Caco-2 (cell line): ENCODE measurements at regions not wholly inside any gene's neighbourhood (a gene's known extent, or its start where the extent isn't known, plus 50 kb on each side); places are given as distances from the start of the nearest gene placed in this dataset.
"Not testable (repeated sequence)": the region's sequence is repeated elsewhere in the genome, so short reads cannot be mapped to it uniquely, and the experiment has no call there.

Experiments
- BruUV-seq: library from RNA; stranded (reverse); fragments of 400-500 nt; replicated peaks from 2 replicates; lab custom pipeline; 2021; lab: Mats Ljungman, UMichigan
- CTCF ChIA-PET: fragments of 300-600 bp; sonication (Branson Sonifier 250); formaldehyde crosslinking; loops from one replicate; lab custom pipeline; 2022; ENCODE audit warnings: antibody characterized with exemption; lab: Charles Lee
- POLR2A ChIA-PET: fragments of 300-600 bp; sonication (Branson Sonifier 250); formaldehyde crosslinking; loops from one replicate; lab custom pipeline; 2022; ENCODE audit warnings: antibody characterized with exemption; lab: Charles Lee
- DNase-seq, 2 experiments: peaks; one replicate each; pipeline versions ENCODE4 v3.0.0 to v3.0.0-alpha.2; 2020 to 2022
- H3K27me3 ChIP-seq: replicated peaks from 2 replicates; pipeline ENCODE4 v1.6.0; 2011; ENCODE audit warnings: low read length; ENCODE audit not compliant: control insufficient read depth, insufficient read depth
- H3K36me3 ChIP-seq: 2 replicates; pipeline ENCODE4 v1.5.1; 2011; ENCODE audit warnings: low read length; ENCODE audit not compliant: control insufficient read depth, insufficient read depth
- H3K4me1 ChIP-seq: fragments of 250-450 bp; sonication (Bioruptor Pico); 2 replicates; pipeline ENCODE4 v1.5.1; 2020; ENCODE audit warnings: mild to moderate bottlenecking
- H3K4me3 ChIP-seq: 2 replicates; pipeline ENCODE4 v1.5.1; 2011; ENCODE audit warnings: low read depth, mild to moderate bottlenecking, control low read depth, low read length
- H3K9me3 ChIP-seq: fragments of 250-450 bp; sonication (Bioruptor Pico); 2 replicates; pipeline ENCODE4 v1.5.1; 2020; ENCODE audit warnings: mild to moderate bottlenecking, moderate library complexity
- H3K27ac Mint-ChIP-seq: one replicate; pipeline ENCODE4 v1.8.0; 2022; ENCODE audit warnings: mixed read lengths; ENCODE audit not compliant: unreplicated experiment
- H3K27me3 Mint-ChIP-seq: one replicate; pipeline ENCODE4 v1.8.0; 2022; ENCODE audit warnings: mixed read lengths; ENCODE audit not compliant: insufficient read depth, unreplicated experiment
- H3K36me3 Mint-ChIP-seq: one replicate; pipeline ENCODE4 v1.8.0; 2022; ENCODE audit warnings: mild to moderate bottlenecking, mixed read lengths; ENCODE audit not compliant: insufficient read depth, unreplicated experiment
- H3K4me1 Mint-ChIP-seq: one replicate; pipeline ENCODE4 v1.8.0; 2022; ENCODE audit warnings: low read depth, mixed read lengths; ENCODE audit not compliant: unreplicated experiment
- H3K4me3 Mint-ChIP-seq: one replicate; pipeline ENCODE4 v1.8.0; 2022; ENCODE audit warnings: mild to moderate bottlenecking, moderate library complexity, mixed read lengths; ENCODE audit not compliant: unreplicated experiment
- H3K9me3 Mint-ChIP-seq: one replicate; pipeline ENCODE4 v1.8.0; 2022; ENCODE audit warnings: mixed read lengths; ENCODE audit not compliant: unreplicated experiment
- CTCF ChIP-seq, 2 experiments: fragments of 200-600 bp in 1 of 2; IDR thresholded peaks; 1 replicate in 1 of 2; 2 replicates in 1 of 2; pipeline versions ENCODE4 v1.5.1 to v1.8.0; 2011 to 2022; ENCODE audit warnings: antibody characterized with exemption in 1 of 2, control low read depth in 1 of 2, inconsistent platforms in 1 of 2, low read depth in 1 of 2, low read length in 1 of 2, mild to moderate bottlenecking in 1 of 2, moderate library complexity in 1 of 2; ENCODE audit not compliant: insufficient read depth in 1 of 2, severe bottlenecking in 1 of 2, unreplicated experiment in 1 of 2
- intact Hi-C: fragments of 100-400 bp; cut with micrococcal nuclease; formaldehyde crosslinking; loops from one replicate; pipeline ENCODE4 v1.10.0; 2022; ENCODE audit not compliant: unreplicated experiment

DNA sequence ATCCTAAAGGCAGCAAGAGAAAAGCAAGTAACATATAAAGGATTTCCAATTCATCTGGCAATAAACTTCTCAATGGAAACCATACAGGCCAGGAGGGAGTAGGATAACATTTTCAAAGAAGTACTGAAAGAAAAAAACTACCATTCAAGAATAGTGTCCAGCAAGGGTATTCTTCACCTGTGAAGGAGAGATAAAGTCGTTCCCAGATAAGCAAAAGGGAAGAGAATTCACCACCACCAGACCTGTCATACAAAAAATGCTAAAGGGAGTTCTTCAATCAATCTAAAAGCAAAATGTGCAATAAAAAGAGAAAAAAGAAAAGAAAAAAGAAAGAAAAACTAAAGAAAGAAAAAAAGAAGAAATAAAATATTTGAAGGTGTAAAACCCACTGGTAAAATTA is 228.9 kb upstream of the AMIGO2 start:
- TF ChIP-seq CTCF (IDR thresholded peaks at IDR 0.05; ENCODE audit: insufficient read depth in 1 of 2, low read depth in 1 of 2, low read length in 1 of 2, severe bottlenecking in 1 of 2, unreplicated experiment in 1 of 2) = no peak
- Histone ChIP-seq H3K4me3 (no peak overlapping the region), H3K27me3 (no peaks in the 10 kb centered on the region), H3K4me1 (0 out of 2 replicates have a peak, but pooled peaks cover 4% of the 10 kb centered on the region), H3K9me3 (no peaks in the 10 kb centered on the region), H3K36me3 (no peaks in the 10 kb centered on the region)
- Mint-ChIP-seq H3K9me3 (no peaks in the 10 kb centered on the region), H3K4me1 (peaks cover 16% of the 10 kb centered on the region), H3K4me3 (no peak overlapping the region), H3K27me3 (no peaks in the 10 kb centered on the region), H3K27ac (no peak overlapping the region), H3K36me3 (no peaks in the 10 kb centered on the region)
- intact Hi-C loops = loop anchor here (2.0 to 5.0 kb wide), 2 partner anchors 38 to 116 kb away; no protein-coding TSS in a partner anchor
- CTCF ChIA-PET = no interaction called here
- POLR2A ChIA-PET = no interaction called here
- no peak for DNase-seq
- no TSS peak for BruUV-seq

DNA sequence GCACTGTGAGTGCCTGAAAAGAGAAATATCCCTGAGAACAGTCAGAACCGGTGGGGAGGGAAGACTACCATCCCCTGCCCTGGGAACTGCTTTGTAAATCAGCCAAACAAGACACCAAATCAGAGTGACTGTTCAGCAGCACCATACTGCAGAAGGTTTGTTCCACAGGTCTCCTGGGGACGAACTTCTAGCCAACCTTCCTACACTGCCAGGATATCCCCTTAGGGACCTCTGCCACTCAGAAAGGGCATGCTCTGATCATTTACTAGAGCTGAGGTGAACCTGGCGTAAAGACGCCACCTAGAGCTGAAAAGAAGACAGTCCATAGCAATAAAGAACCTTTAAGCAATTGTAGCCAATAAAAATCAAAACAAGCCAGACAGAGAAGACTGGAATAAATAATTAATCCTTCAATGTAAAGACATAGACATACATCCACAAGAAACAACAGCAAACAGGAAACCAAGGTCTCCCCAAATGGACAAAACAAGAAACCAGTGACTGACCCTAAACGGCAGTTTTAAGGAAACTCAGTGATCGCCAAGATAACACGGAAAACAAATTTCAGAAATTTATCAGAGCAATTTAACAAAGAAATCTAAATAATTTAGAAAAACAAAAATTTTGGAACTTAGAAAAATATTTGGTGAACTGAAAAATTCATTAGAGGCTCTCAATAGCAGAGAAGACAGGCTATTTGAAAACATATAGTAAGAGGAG is 228.1 kb upstream of the AMIGO2 start:
- H3K27me3 Mint-ChIP-seq = no peaks in the 10 kb centered on the region
- Histone ChIP-seq H3K4me1 (peaks cover 7% of the 10 kb centered on the region), H3K4me3 (no peak overlapping the region), H3K27me3 (no peaks in the 10 kb centered on the region), H3K9me3 (no peaks in the 10 kb centered on the region), H3K36me3 (no peaks in the 10 kb centered on the region)
- TF ChIP-seq CTCF (IDR thresholded peaks at IDR 0.05; ENCODE audit: insufficient read depth in 1 of 2, low read depth in 1 of 2, low read length in 1 of 2, severe bottlenecking in 1 of 2, unreplicated experiment in 1 of 2) = peak; percentile 71 to 81
- CTCF ChIA-PET = interaction anchor here (0.8 to 2.4 kb wide), 6 partner anchors 76 to 287 kb away, joined by 3 to 26 read pairs (median 5); partner anchors contain the start of genes AMIGO2 and PCED1B
- H3K36me3 Mint-ChIP-seq = no peaks in the 10 kb centered on the region
- DNase-seq = peak; percentile 67 to 71
- no peak overlapping the region for H3K27ac Mint-ChIP-seq
- H3K4me1 Mint-ChIP-seq = peaks cover 23% of the 10 kb centered on the region
- H3K9me3 Mint-ChIP-seq = no peaks in the 10 kb centered on the region
- H3K4me3 Mint-ChIP-seq = no peak overlapping the region
- POLR2A ChIA-PET = no interaction called here
- intact Hi-C loops = loop anchor here (1.0 to 5.0 kb wide), 6 partner anchors 39 to 276 kb away; partner anchors contain the start of genes AMIGO2 and PCED1B
- BruUV-seq = no TSS peak

GRCh38 chr12:47306773-47307679 is 227.3 kb upstream of the AMIGO2 start:
- CTCF ChIA-PET = interaction anchor here (0.8 to 2.4 kb wide), 7 partner anchors 76 to 286 kb away, joined by 3 to 26 read pairs (median 5); partner anchors contain the start of genes AMIGO2 and PCED1B
- H3K4me1 ChIP-seq = peaks cover 16% of the 10 kb centered on the region
- H3K36me3 ChIP-seq, H3K36me3 Mint-ChIP-seq, H3K4me3 Mint-ChIP-seq, POLR2A ChIA-PET, BruUV-seq, H3K27me3 Mint-ChIP-seq, H3K9me3 ChIP-seq, H3K27me3 ChIP-seq, DNase-seq, H3K4me3 ChIP-seq, H3K27ac Mint-ChIP-seq, H3K9me3 Mint-ChIP-seq: not testable (repeated sequence)
- intact Hi-C loops = loop anchor here (1.0 to 5.0 kb wide), 5 partner anchors 76 to 275 kb away; partner anchors contain the start of genes AMIGO2 and PCED1B
- peaks cover 31% of the 10 kb centered on the region for H3K4me1 Mint-ChIP-seq
